ENCODE measurements at regions not wholly inside any gene's neighbourhood (a gene's known extent, or its start where the extent isn't known, plus 50 kb on each side); places are given as distances from the start of the nearest gene placed in this dataset.

DNA sequence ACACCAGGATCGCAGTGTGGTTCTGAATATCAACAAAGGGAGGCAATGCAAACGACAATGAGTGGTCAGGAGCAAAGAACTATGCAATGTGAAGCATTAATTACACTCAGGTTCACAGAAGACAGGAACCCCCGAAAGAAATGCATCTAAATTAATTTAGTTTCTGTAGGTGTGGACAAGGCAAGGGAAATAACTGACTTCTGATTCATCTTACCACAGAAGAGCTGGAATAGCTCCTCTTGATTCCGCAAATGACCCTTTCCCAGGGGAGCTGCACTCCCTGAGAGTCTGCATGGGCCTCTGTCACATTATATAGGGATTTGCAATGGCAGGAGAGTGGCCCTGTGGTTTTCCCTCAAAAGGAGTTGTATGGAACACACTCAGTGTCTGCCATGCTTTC is 263.9 kb upstream of the APCDD1 start:
- Histone ChIP-seq H3K27me3 (ENCODE audit: control insufficient read depth, low read length) (no peaks in the 10 kb centered on the region), H3K4me3 (ENCODE audit: low read length) (no peak overlapping the region), H3K4me2 (ENCODE audit: low read length) (no peak overlapping the region), H4K20me1 (ENCODE audit: control insufficient read depth, insufficient read depth, low read depth, low read length) (no peaks in the 10 kb centered on the region), H3K9me3 (ENCODE audit: control insufficient read depth, insufficient read depth, low read length) (no peaks in the 10 kb centered on the region), H3K79me2 (ENCODE audit: control insufficient read depth, low read length) (no peaks in the 10 kb centered on the region), H3F3A (ENCODE audit: control insufficient read depth, insufficient read depth) (no peaks in the 10 kb centered on the region), H3K9me2 (replicated peaks; ENCODE audit: control insufficient read depth, low read length) (no peaks in the 10 kb centered on the region), H3K27ac (ENCODE audit: low read depth, low read length) (no peak overlapping the region), H3K36me3 (ENCODE audit: control insufficient read depth, low read length) (no peaks in the 10 kb centered on the region), H3K4me1 (ENCODE audit: control insufficient read depth, low read length) (no peaks in the 10 kb centered on the region)
- no peak for TF ChIP-seq CTCF (IDR thresholded peaks at IDR 0.05; ENCODE audit: low read depth, low read length, poor library complexity, severe bottlenecking)
- TF ChIP-seq EZH2phosphoT487 (IDR thresholded peaks at IDR 0.05; ENCODE audit: borderline replicate concordance, low read length) = no peak

DNA sequence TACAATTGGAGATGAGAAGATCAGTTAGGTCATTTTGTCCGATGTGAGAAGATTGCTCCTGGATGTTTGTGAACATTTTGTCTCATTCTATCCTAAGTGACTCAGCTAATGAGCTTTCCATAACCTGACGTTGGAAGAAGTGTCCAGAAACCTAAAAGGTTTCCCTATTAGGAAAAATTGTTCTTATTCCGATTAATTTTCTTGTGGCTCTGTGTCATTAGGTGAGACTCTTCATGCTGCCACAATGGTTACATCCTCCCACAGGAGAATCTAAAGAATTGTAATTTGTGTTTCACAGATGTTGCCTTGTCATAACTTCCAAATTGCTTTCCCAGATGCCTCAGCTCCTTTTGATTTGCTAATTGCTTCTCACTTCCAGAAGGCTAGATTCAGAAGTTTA is 261.0 kb upstream of the APCDD1 start:
- no peak for TF ChIP-seq EZH2phosphoT487 (IDR thresholded peaks at IDR 0.05; ENCODE audit: borderline replicate concordance, low read length)
- no peak for TF ChIP-seq CTCF (IDR thresholded peaks at IDR 0.05; ENCODE audit: low read depth, low read length, poor library complexity, severe bottlenecking)
- H3K27me3 ChIP-seq (ENCODE audit: control insufficient read depth, low read length) = no peaks in the 10 kb centered on the region
- H3K4me3 ChIP-seq (ENCODE audit: low read length) = no peak overlapping the region
- H3K9me2 ChIP-seq (replicated peaks; ENCODE audit: control insufficient read depth, low read length) = no peaks in the 10 kb centered on the region
- no peaks in the 10 kb centered on the region for H3F3A ChIP-seq (ENCODE audit: control insufficient read depth, insufficient read depth)
- H3K36me3 ChIP-seq (ENCODE audit: control insufficient read depth, low read length) = no peaks in the 10 kb centered on the region
- no peaks in the 10 kb centered on the region for H3K79me2 ChIP-seq (ENCODE audit: control insufficient read depth, low read length)
- no peaks in the 10 kb centered on the region for H3K9me3 ChIP-seq (ENCODE audit: control insufficient read depth, insufficient read depth, low read length)
- H3K4me1 ChIP-seq (ENCODE audit: control insufficient read depth, low read length) = no peaks in the 10 kb centered on the region
- H4K20me1 ChIP-seq (ENCODE audit: control insufficient read depth, insufficient read depth, low read depth, low read length) = no peaks in the 10 kb centered on the region
- H3K4me2 ChIP-seq (ENCODE audit: low read length) = no peak overlapping the region
- no peak overlapping the region for H3K27ac ChIP-seq (ENCODE audit: low read depth, low read length)

GRCh38 chr18:10194592-10194991 is 259.8 kb upstream of the APCDD1 start:
- H3K9me2 ChIP-seq (replicated peaks; ENCODE audit: control insufficient read depth, low read length) = no peaks in the 10 kb centered on the region
- no peak for TF ChIP-seq EZH2phosphoT487 (IDR thresholded peaks at IDR 0.05; ENCODE audit: borderline replicate concordance, low read length)
- no peak for TF ChIP-seq CTCF (IDR thresholded peaks at IDR 0.05; ENCODE audit: low read depth, low read length, poor library complexity, severe bottlenecking)
- no peaks in the 10 kb centered on the region for H3K79me2 ChIP-seq (ENCODE audit: control insufficient read depth, low read length)

GRCh38 chr18:10195529-10195928 is 258.9 kb upstream of the APCDD1 start:
- TF ChIP-seq CTCF (IDR thresholded peaks at IDR 0.05; ENCODE audit: low read depth, low read length, poor library complexity, severe bottlenecking) = no peak

More at GRCh38 chr18:10194592-10194991, 259.8 kb upstream of the APCDD1 start:
- no peak overlapping the region for H3K4me3 ChIP-seq (ENCODE audit: low read length)
- H3K9me3 ChIP-seq (ENCODE audit: control insufficient read depth, insufficient read depth, low read length) = no peaks in the 10 kb centered on the region
- no peaks in the 10 kb centered on the region for H3K27me3 ChIP-seq (ENCODE audit: control insufficient read depth, low read length)
- no peaks in the 10 kb centered on the region for H3F3A ChIP-seq (ENCODE audit: control insufficient read depth, insufficient read depth)
- no peak overlapping the region for H3K27ac ChIP-seq (ENCODE audit: low read depth, low read length)
- H3K4me1 ChIP-seq (ENCODE audit: control insufficient read depth, low read length) = no peaks in the 10 kb centered on the region
- no peaks in the 10 kb centered on the region for H4K20me1 ChIP-seq (ENCODE audit: control insufficient read depth, insufficient read depth, low read depth, low read length)
- no peaks in the 10 kb centered on the region for H3K36me3 ChIP-seq (ENCODE audit: control insufficient read depth, low read length)
- no peak overlapping the region for H3K4me2 ChIP-seq (ENCODE audit: low read length)

More at GRCh38 chr18:10195529-10195928, 258.9 kb upstream of the APCDD1 start:
- no peaks in the 10 kb centered on the region for H3K4me1 ChIP-seq (ENCODE audit: control insufficient read depth, low read length)
- no peaks in the 10 kb centered on the region for H3K9me2 ChIP-seq (replicated peaks; ENCODE audit: control insufficient read depth, low read length)
- no peak overlapping the region for H3K27ac ChIP-seq (ENCODE audit: low read depth, low read length)
- no peak overlapping the region for H3K4me3 ChIP-seq (ENCODE audit: low read length)
- no peaks in the 10 kb centered on the region for H3K27me3 ChIP-seq (ENCODE audit: control insufficient read depth, low read length)
- no peaks in the 10 kb centered on the region for H3F3A ChIP-seq (ENCODE audit: control insufficient read depth, insufficient read depth)
- no peak overlapping the region for H3K4me2 ChIP-seq (ENCODE audit: low read length)
- no peaks in the 10 kb centered on the region for H4K20me1 ChIP-seq (ENCODE audit: control insufficient read depth, insufficient read depth, low read depth, low read length)
- no peaks in the 10 kb centered on the region for H3K36me3 ChIP-seq (ENCODE audit: control insufficient read depth, low read length)
- no peaks in the 10 kb centered on the region for H3K9me3 ChIP-seq (ENCODE audit: control insufficient read depth, insufficient read depth, low read length)
- no peaks in the 10 kb centered on the region for H3K79me2 ChIP-seq (ENCODE audit: control insufficient read depth, low read length)
